Lower leg skin (tissue), 3 donors: ENCODE measurements at regions not wholly inside any gene's neighbourhood (a gene's known extent, or its start where the extent isn't known, plus 50 kb on each side); places are given as distances from the start of the nearest gene placed in this dataset.

Experiments
- POLR2A ChIP-seq, 2 donors: fragments of 450-650 bp; IDR thresholded peaks; one replicate each; pipeline ENCODE4 v1.6.1; 2016 to 2017; ENCODE audit warnings: antibody characterized with exemption in 2 of 2, mild to moderate bottlenecking in 1 of 2, moderate library complexity in 1 of 2
- TF ChIP-seq, protein P1 (sequence below), 3 donors: fragments of 450-650 bp; IDR thresholded peaks; one replicate each; pipeline ENCODE4 v1.5.1; 2016; ENCODE audit warnings: antibody characterized with exemption in 3 of 3, mild to moderate bottlenecking in 3 of 3, moderate library complexity in 2 of 3

DNA sequence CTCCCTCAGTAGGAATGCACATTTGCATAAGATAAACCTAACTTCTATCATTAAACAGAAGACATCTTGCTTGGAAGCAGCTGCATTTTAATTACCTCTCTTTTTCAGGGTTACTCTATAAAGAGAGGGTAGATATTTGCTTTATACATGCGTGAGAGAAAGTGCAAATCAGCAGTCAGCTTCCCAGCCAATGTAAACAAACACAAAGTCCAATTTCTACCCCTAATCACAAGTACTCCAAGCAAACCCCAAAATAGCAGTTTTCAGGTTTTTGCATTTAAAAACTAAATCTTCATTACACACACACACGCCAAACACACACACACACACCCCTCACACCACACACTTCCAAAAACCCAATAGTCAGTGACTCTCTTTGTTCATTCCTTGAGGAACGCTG lies 303.9 kb upstream of the ALCAM start:
- TF ChIP-seq, protein P1, sequence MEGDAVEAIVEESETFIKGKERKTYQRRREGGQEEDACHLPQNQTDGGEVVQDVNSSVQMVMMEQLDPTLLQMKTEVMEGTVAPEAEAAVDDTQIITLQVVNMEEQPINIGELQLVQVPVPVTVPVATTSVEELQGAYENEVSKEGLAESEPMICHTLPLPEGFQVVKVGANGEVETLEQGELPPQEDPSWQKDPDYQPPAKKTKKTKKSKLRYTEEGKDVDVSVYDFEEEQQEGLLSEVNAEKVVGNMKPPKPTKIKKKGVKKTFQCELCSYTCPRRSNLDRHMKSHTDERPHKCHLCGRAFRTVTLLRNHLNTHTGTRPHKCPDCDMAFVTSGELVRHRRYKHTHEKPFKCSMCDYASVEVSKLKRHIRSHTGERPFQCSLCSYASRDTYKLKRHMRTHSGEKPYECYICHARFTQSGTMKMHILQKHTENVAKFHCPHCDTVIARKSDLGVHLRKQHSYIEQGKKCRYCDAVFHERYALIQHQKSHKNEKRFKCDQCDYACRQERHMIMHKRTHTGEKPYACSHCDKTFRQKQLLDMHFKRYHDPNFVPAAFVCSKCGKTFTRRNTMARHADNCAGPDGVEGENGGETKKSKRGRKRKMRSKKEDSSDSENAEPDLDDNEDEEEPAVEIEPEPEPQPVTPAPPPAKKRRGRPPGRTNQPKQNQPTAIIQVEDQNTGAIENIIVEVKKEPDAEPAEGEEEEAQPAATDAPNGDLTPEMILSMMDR (IDR thresholded peaks at IDR 0.05), result no peak
- TF ChIP-seq POLR2A (IDR thresholded peaks at IDR 0.05), result no peak
